ENCODE measurements at regions not wholly inside any gene's neighbourhood (a gene's known extent, or its start where the extent isn't known, plus 50 kb on each side); places are given as distances from the start of the nearest gene placed in this dataset.

- DNase-seq: no peak
These were observed 356.4 kb upstream of the PLXNA2 start for GRCh38 chr1:208600456-208601190.

- no peak for DNase-seq
These were observed 357.4 kb upstream of the PLXNA2 start for GRCh38 chr1:208601561-208601960.

GRCh38 chr1:208603721-208604120 is 359.5 kb upstream of the PLXNA2 start:
- no peak for DNase-seq

GRCh38 chr1:208604295-208604694 is 360.1 kb upstream of the PLXNA2 start:
- DNase-seq: no peak

- no peak for DNase-seq
These were observed 362.8 kb upstream of the PLXNA2 start for GRCh38 chr1:208606959-208607358.

- no peak for DNase-seq
These were observed 363.4 kb upstream of the PLXNA2 start for GRCh38 chr1:208607616-208608015.

- DNase-seq: no peak
These were observed 370.4 kb upstream of the PLXNA2 start for GRCh38 chr1:208614610-208615009.

- no peak for DNase-seq
These were observed 371.2 kb upstream of the PLXNA2 start for GRCh38 chr1:208615371-208615770.

- no peak for DNase-seq
These were observed 372.6 kb upstream of the PLXNA2 start for GRCh38 chr1:208616776-208617175.

- DNase-seq: no peak
These were observed 384.1 kb upstream of the PLXNA2 start for GRCh38 chr1:208628022-208628914.

- DNase-seq: no peak
These were observed 386.9 kb upstream of the PLXNA2 start for GRCh38 chr1:208631092-208631491.

- no peak for DNase-seq
These were observed 387.3 kb upstream of the PLXNA2 start for GRCh38 chr1:208631506-208631905.

GRCh38 chr1:208634346-208635140 is 390.4 kb upstream of the PLXNA2 start:
- DNase-seq: no peak

- no peak for DNase-seq
These were observed 393.0 kb upstream of the PLXNA2 start for GRCh38 chr1:208637181-208637580.

GRCh38 chr1:208639382-208639781 is 395.2 kb upstream of the PLXNA2 start:
- DNase-seq: no peak

- no peak for DNase-seq
These were observed 396.1 kb upstream of the PLXNA2 start for GRCh38 chr1:208640295-208640694.

- DNase-seq: peak; percentile 15
These were observed 397.5 kb upstream of the PLXNA2 start for GRCh38 chr1:208641579-208642280.

- no peak for DNase-seq
These were observed 398.9 kb upstream of the PLXNA2 start for GRCh38 chr1:208643005-208643597.

- DNase-seq: no peak
These were observed 400.4 kb upstream of the PLXNA2 start for GRCh38 chr1:208644401-208645160.

GRCh38 chr1:208646431-208646830 is 402.2 kb upstream of the PLXNA2 start:
- no peak for DNase-seq

GRCh38 chr1:208648146-208648545 is 404.0 kb upstream of the PLXNA2 start:
- DNase-seq: no peak

Measured in NCI-H524 treated with DMSO at 0.1 percent for 48 hours (cell line).